ENCODE measurements at regions not wholly inside any gene's neighbourhood (a gene's known extent, or its start where the extent isn't known, plus 50 kb on each side); places are given as distances from the start of the nearest gene placed in this dataset.

DNA sequence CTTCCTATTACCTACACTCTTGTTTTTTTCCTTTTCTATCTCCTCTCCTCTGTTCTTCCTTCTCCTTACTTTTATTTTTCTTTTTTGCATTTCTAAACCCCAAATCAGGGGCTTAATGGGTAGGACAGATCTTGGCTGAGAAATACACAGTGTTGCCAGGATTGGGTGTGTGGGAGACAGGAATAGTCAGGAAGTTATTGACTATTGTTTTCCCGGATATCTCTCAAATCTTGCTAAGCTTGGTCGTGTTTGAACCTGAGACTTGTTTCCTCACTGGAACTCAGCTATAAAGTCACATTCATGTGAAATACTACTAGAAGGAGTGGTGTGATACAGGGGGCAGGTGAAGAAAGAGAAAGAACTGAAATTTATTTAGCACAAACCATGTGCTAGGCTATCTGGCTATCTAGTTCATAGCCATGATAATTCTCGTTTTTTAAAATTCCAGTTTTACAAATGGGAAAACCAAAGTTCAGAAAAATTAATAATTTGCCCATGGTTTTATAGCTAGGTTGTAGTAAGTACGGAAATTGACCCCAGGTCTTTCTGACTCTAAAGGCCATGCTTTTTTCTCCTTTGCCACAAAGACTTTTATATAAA lies 343.2 kb upstream of the UMPS start:
- Histone ChIP-seq H3K27me3 (replicated peaks; ENCODE audit: insufficient read depth) (no peaks in the 10 kb centered on the region), H3K9me3 (no peaks in the 10 kb centered on the region), H3K36me3 (no peaks in the 10 kb centered on the region), H3K4me3 (no peak overlapping the region), H3K27ac (no peak overlapping the region), H3K4me1 (ENCODE audit: control insufficient read depth in 1 of 2, low read depth in 2 of 2) (peaks cover 11 to 42% of the 10 kb centered on the region in 2 donors)
- TF ChIP-seq, protein P1, sequence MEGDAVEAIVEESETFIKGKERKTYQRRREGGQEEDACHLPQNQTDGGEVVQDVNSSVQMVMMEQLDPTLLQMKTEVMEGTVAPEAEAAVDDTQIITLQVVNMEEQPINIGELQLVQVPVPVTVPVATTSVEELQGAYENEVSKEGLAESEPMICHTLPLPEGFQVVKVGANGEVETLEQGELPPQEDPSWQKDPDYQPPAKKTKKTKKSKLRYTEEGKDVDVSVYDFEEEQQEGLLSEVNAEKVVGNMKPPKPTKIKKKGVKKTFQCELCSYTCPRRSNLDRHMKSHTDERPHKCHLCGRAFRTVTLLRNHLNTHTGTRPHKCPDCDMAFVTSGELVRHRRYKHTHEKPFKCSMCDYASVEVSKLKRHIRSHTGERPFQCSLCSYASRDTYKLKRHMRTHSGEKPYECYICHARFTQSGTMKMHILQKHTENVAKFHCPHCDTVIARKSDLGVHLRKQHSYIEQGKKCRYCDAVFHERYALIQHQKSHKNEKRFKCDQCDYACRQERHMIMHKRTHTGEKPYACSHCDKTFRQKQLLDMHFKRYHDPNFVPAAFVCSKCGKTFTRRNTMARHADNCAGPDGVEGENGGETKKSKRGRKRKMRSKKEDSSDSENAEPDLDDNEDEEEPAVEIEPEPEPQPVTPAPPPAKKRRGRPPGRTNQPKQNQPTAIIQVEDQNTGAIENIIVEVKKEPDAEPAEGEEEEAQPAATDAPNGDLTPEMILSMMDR (IDR thresholded peaks at IDR 0.05), result no peak
- DNase-seq (ENCODE audit: low spot score) (no peak), ATAC-seq (ENCODE audit: insufficient number of reproducible peaks, low FRiP score, low read depth) (no peak)

DNA sequence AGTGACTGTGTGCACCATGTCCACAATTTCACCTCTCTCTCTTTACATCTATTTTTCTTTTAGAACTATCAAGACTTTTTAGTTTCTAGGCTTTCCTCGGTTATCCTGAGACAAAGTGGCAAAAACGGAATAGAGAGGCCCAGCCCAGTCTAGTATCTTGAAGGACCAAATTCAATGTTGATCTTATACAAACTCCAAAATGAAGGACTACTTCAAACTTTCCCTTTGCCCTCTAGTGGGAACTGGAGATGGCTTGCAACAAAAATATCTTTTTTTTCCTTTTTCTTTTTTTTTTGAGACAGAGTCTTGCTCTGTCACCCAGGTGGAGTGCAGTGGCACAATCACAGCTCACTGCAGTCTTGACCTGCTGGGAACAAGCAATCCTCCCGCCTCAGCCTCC lies 338.5 kb upstream of the UMPS start:
- ATAC-seq (ENCODE audit: insufficient number of reproducible peaks, low FRiP score, low read depth) (no peak), DNase-seq (ENCODE audit: low spot score) (no peak)
- Histone ChIP-seq H3K36me3 (peaks cover 6% of the 10 kb centered on the region), H3K4me3 (no peak overlapping the region), H3K4me1 (ENCODE audit: control insufficient read depth in 1 of 2, low read depth in 2 of 2) (peaks cover 17 to 31% of the 10 kb centered on the region in 2 donors), H3K27ac (no peak overlapping the region), H3K9me3 (no peaks in the 10 kb centered on the region), H3K27me3 (replicated peaks; ENCODE audit: insufficient read depth) (no peaks in the 10 kb centered on the region)
- TF ChIP-seq, protein P1 (IDR thresholded peaks at IDR 0.05), result no peak

DNA sequence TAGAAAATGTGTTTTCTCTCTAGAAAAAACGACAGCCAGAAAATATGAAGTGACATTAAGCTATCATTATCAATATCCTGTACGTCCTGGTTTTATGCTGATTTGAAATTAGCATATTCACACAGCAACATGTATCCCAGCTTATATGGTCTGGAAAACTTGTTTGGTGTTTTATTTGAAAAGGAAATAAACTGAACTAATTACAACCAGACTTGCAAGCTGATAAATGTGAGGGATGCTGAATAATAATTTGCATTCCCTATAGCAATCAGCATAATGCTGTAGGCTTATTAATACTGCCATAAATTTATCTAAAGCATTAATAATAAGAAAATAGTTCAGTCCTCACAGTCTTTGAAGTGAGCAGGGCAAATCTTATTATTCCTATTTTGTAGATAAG lies 336.9 kb upstream of the UMPS start:
- ATAC-seq (ENCODE audit: insufficient number of reproducible peaks, low FRiP score, low read depth), result no peak

DNA sequence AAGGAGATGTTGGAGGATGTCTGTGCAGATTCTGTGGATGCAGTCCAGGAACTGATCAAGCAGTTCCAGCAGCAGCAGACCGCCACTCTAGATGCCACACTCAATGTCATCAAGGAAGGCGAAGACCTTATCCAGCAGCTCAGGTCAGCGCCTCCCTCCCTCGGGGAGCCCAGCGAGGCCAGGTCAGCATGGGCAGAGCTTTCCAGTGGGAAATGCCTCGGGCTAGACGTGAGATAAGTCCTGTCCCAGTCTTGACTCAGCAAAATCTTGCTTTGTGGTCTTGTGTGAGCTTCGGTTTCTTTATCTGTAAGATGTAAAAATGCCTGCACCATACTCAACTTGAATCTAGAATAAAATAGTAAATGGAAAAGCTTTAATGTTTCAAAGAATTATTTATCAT lies 335.1 kb upstream of the UMPS start:
- peak overlapping the region; percentile 3 to 49 for H3K27ac ChIP-seq
- TF ChIP-seq, protein P1 (IDR thresholded peaks at IDR 0.05), result no peak
- H3K4me3 ChIP-seq, result no peak overlapping the region
- ATAC-seq (ENCODE audit: insufficient number of reproducible peaks, low FRiP score, low read depth) (no peak), DNase-seq (ENCODE audit: low spot score) (no peak)
- peaks cover 13 to 49% of the 10 kb centered on the region in 2 donors for H3K4me1 ChIP-seq (ENCODE audit: control insufficient read depth in 1 of 2, low read depth in 2 of 2)
- H3K27me3 ChIP-seq (replicated peaks; ENCODE audit: insufficient read depth), result no peaks in the 10 kb centered on the region
- H3K36me3 ChIP-seq, result peaks cover 17% of the 10 kb centered on the region
- no peaks in the 10 kb centered on the region for H3K9me3 ChIP-seq

More for the DNA sequence above, 336.9 kb upstream of the UMPS start:
- peaks cover 11% of the 10 kb centered on the region for H3K36me3 ChIP-seq
- peaks cover 17 to 46% of the 10 kb centered on the region in 2 donors for H3K4me1 ChIP-seq (ENCODE audit: control insufficient read depth in 1 of 2, low read depth in 2 of 2)
- no peak overlapping the region for H3K27ac ChIP-seq
- no peaks in the 10 kb centered on the region for H3K9me3 ChIP-seq
- no peak overlapping the region for H3K4me3 ChIP-seq
- TF ChIP-seq, protein P1 (IDR thresholded peaks at IDR 0.05), result no peak
- no peak for DNase-seq (ENCODE audit: low spot score)
- H3K27me3 ChIP-seq (replicated peaks; ENCODE audit: insufficient read depth), result no peaks in the 10 kb centered on the region

DNA sequence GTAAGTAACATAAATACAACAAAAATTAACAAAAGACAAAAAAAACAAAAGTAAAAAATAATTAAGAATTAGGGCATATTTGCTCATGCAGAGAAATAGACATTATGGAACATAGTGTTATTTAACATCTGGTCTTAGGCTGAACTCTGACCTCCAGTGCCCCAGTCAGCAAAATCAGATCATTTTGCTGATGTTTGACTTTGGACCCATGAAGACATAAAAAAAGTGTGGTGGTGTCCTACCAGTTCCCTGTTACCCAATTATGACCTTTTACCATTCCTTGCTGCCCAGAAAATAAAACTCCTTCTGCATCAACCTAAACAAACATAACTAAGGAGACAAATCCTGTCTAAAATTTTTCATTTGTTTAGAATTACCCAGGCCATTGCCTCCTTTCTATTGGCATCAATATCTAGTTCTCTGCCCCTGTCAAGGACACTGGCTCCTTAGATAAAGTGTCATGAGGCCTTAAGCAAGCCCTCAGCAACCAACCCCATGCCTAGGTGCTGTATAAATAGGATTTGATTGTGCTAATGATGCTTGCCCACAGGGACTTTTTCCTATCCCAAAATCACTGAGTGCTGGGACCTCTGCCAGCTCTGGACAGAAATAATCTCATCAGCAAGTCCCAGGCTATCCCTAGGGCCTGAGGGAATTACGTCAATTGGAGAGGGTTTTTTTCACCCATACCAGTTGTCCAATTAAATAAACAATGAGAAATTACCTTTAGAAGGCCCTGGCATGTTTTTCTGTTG lies 334.5 kb upstream of the UMPS start:
- DNase-seq (ENCODE audit: low spot score) (no peak), ATAC-seq (ENCODE audit: insufficient number of reproducible peaks, low FRiP score, low read depth) (peak; percentile 50)
- Histone ChIP-seq H3K36me3 (peaks cover 21% of the 10 kb centered on the region), H3K4me3 (no peak overlapping the region), H3K9me3 (no peaks in the 10 kb centered on the region), H3K4me1 (ENCODE audit: control insufficient read depth in 1 of 2, low read depth in 2 of 2) (peaks cover 13 to 43% of the 10 kb centered on the region in 2 donors), H3K27me3 (replicated peaks; ENCODE audit: insufficient read depth) (no peaks in the 10 kb centered on the region), H3K27ac (peak overlapping the region; percentile 22 to 49)
- TF ChIP-seq, protein P1 (IDR thresholded peaks at IDR 0.05), result no peak
